Right ventricle myocardium superior (tissue), 1 donor: ENCODE measurements at regions not wholly inside any gene's neighbourhood (a gene's known extent, or its start where the extent isn't known, plus 50 kb on each side); places are given as distances from the start of the nearest gene placed in this dataset.

Experiments
- ATAC-seq: fragments of 200-7000 bp; cut with Tn5 transposase; one replicate; pipeline ENCODE4 v1.9.1; 2020; ENCODE audit warnings: mild to moderate bottlenecking; ENCODE audit not compliant: poor library complexity
- DNase-seq: peaks from one replicate; pipeline ENCODE4 v3.0.0-alpha.2; 2020
- intact Hi-C: fragments of 100-400 bp; cut with DNase I; formaldehyde crosslinking; loops from one replicate; pipeline ENCODE4 v1.11.2; 2022
- donor health status: DM: no; HTN: yes; CAD: no; lungs with severe emphysema.

DNA sequence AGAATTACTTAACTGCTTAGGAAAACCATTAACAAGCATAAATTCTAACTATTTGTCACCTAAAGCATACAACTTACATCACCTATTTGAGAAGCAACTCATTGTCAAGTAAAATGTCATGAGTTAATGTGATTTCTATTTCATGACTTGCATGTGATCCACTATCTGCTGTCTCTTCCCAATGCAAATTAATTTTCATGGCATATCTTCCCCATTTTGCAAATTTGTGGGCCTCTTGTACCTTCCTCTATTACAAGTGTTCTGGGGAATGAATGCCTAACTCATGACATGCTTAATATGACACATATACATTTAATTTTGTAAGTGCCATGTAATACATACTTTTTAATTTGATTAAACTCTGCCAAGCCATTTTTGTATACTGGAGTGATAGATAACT lies 81.1 kb upstream of the EDNRB start:
- DNase-seq = no peak
- intact Hi-C loops = no loop called here
- ATAC-seq = no peak

DNA sequence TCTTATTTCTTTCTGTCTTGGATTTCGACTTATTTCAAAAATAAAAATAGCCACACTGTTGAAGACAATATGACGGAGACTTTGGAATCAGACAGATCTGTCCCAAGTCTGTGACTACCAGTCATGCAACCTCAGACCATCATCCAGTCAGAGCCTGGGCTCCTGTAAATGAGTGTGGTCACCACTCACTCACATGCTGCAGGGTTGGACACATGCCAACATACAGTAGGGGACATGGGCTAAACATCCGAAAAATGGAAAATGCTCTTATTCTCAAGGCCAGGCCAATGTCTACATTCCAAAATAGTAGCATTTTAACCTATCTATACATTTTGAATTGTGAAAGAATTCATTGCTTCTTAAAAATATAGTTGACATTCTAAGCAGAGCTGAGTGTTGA lies 75.5 kb upstream of the EDNRB start:
- intact Hi-C loops = no loop called here
- DNase-seq (no peak), ATAC-seq (no peak)

DNA sequence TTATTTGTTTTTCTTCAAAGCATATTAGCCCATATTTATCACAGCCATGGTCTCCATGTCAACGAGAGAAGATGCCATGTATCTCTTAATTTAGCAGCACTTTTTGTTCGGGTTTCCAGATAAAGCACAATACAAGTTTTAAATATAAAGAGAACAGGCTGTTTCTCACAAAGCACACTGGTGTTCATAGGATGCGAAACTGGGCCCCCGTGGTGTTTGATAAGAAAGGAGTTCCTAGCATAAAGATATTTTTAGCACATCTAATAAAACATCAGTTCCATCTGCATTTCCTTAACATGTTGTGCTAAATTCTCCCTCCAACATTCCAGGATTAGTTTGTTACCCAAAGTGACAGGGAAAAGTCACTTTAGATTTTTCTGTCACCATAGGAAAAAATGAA lies 72.4 kb upstream of the EDNRB start:
- intact Hi-C loops = no loop called here

DNA sequence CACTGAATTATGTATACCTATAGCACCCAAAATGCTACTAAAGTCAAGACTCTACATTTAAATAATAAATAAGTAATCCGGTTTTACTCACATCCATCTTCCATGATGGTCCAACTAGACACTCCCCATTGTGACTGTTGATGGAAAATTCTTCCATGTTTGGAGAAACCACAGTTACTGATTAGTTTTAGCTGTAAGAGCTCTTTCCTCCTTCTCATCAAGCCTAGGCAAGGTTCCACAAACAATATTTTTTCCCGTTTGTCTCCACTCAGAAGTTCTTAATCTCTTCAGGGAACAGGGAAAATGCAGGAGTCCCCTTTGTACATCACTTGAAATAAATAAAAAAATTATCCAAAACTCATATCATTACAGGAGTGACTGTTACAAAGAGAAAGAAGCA lies 70.7 kb upstream of the EDNRB start:
- ATAC-seq (no peak), DNase-seq (no peak)
- intact Hi-C loops = no loop called here

More for the DNA sequence above, 72.4 kb upstream of the EDNRB start:
- DNase-seq (no peak), ATAC-seq (peak; percentile 48)

DNA sequence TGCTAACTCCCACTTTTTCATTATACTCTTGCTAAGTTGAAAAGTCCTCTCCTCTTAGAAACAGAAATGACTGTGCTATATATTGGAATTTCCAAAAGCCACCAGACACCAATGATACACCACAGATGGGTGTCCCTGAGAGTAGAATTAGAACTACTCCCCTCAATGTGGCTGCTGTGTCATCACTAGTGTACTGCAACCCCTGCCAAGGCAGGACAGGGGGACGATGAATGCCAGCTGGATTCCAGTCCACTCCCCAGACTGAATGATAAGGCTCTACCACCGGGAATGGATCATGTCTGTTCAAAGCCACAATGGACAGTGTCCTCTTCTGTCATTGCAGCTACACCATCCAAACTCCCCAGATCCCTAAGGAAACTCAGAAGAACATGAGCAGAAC lies 69.7 kb upstream of the EDNRB start:
- intact Hi-C loops = no loop called here
- DNase-seq (no peak), ATAC-seq (peak; percentile 38)

DNA sequence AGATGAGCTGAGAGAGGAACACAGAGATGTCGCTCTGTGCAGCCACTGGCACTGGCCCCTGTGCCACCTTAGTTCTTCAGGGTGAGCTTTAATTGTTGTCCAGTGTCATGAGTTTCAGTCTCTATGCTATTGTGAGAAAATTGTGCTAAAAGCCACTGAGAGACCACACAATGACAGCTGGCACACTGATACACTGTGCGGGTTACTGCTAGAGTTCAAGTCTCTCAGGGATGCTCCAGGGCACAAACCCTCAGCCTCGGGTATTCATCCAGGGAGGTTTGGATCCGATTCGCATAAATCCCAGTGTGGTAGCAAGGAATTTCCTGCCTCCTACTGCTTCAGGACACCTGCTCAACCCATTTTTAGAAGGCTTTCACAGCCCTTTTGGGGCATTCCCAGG lies 68.1 kb upstream of the EDNRB start:
- intact Hi-C loops = no loop called here
- DNase-seq (no peak), ATAC-seq (no peak)

DNA sequence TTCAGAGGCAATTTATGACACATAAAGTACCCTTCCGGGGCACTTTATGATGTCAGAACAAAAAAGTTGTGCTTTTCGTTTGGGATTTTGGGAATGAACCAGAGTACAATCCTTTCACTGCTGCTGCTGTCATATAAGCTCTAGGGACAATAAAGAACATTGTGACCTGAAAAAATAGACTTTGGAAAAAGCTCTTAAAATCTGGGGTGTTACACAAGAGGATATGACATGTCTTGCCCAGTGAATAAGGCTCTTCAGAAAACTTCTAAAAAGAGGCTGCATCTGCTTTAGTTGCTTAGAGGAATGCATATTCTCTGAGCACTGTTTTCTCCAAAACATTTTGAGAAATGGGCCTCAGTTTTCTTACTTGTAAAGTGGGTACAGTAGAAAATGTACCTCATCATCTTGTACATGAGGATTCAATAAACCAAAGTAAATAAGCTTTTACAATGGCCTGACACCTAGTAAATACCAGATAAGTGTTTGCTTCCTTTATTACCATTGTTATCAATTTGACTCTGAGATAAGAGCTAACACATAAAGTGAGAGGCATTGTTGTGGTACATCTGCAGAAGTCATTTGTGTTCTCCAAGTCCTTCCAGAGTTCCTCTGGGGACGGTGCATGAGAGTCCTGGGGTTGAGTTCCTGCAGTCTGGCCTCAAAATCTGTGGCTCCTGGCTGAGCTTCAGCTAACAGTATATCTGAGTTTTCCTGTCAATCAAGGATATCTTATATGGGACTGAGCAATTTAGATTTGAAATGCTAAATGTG lies 67.4 kb upstream of the EDNRB start:
- intact Hi-C loops = no loop called here
- peak; percentile 73 for ATAC-seq
- DNase-seq = no peak

DNA sequence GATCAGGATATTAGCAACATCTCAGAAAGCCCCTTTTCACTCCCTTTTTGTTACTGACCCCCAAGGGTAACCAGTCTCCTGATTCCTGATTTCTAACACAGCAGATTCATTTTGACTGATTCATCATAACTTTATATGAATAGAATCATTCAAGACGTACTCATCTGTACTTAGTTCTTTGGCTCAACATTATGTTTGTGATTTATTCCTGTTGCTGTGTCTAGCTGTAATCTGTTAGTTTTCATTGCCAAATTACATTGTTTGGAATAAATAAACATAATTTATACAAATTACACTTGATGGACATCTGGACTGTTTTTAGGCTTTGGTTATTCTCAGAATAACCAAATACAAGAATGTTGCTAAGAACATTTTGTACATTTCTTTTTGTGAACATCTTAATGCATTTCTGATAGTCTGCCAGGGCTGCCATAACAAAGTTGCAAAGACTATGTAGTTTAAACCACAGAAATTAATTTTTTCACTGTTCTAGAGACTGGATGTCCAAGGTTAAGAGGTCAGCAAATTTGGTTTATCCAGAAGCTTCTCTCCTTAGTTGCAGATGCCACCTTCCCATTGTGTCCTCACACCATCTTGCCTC lies 62.8 kb upstream of the EDNRB start:
- intact Hi-C loops = no loop called here
- DNase-seq (no peak), ATAC-seq (peak; percentile 28)

DNA sequence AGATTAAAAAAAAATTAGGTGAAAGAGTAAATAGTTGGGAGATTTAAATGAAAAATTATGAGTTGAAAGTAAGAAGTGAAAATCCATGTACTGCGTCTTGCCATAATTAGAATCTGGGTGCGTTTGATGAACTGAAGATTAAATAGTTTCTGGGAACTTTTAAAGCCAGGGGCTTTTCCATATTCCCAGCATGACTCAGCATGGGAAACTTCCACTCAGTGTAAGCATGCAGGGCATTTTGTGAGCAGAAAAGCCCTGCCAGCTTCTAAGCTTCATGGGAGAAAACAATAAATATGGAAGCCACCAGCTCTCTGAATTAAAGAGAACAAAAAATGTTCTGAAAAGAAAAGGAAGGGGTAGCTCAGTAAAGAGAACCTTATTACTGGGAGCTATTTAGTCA lies 62.0 kb upstream of the EDNRB start:
- DNase-seq (no peak), ATAC-seq (peak; percentile 68)
- intact Hi-C loops = no loop called here

DNA sequence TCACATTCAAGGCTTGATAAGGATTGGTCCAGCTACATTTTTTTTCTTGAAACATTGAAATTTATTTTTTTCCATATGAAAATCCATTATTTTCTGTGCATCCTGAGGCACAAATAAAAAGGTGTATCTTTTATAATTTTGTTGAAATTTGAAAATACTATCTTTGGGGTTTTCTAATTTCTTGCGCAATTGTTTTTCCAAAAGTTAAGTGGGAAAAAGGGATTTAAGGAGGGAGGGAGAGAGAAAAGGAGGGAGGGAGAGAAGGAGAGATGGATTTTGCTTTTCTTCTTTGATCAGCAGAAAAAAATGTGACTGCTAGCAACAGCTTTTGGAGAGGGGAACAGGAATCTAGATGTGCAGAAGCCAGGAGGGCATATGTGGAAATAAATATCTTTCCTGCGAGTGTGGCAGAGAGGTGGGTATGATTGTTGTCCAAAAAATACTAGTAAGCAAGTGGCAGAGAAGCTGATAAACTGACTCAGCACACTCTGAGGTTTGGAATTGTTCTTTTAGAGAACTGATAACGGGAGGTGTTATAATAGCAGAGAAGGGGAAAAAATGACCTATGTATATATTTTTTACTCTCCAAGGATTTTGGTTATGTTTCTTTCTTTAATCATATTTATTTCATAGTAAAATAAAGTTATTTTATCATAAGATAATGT lies 61.2 kb upstream of the EDNRB start:
- no peak for DNase-seq
- intact Hi-C loops = no loop called here
- peak; percentile 34 for ATAC-seq

DNA sequence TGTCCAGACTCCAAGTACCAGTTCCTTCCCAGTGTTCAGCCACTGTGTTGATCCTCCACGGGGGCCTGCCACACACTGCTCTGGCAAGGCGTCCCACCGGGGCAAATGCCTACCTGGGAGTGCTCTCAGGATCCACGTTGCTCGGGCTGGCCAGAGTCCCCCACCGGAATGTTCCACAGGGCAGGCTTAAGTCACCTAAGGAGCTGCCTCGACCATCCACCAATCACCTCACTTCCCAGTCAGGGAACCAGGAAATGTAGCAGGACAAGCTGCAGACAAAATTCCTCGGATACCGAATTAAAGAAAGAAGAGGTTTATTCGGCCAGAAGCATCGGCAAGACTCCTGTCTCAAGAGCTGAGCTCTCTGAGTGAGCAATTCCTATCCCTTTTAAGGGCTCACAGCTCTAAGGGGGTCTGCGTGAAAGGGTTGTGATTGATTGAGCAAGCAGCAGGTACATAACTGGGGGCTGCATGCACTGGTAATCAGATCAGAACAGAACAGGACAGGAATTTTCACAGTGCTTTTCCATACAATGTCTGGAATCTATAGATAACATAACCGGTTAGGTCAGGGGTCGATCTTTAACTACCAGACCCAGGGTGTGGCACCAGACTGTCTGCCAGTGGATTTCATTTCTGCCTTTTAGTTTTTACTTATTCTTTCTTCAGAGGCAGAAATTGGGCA lies 56.9 kb upstream of the EDNRB start:
- no peak for ATAC-seq
- DNase-seq = no peak
- intact Hi-C loops = no loop called here

DNA sequence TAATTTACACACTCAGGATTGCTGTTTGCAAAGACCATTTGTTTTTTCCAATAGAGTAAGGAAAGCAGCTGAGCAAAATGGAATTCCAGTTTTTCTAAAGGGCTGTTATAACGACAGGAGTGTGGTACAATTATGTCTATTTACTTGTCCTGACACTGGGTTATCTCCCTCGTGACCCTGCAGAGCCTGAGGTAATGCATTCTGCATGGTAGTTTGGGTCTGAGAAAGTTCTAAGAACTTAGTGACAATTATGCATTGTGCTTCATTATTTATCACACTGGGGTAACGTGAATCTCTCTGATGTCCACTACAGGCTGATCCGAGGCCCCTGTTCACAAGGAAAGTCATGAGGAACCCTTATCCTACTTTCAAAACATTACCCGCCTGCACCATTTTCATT lies 50.7 kb upstream of the EDNRB start:
- DNase-seq (no peak), ATAC-seq (no peak)
- intact Hi-C loops = no loop called here
